ENCODE measurements at regions not wholly inside any gene's neighbourhood (a gene's known extent, or its start where the extent isn't known, plus 50 kb on each side); places are given as distances from the start of the nearest gene placed in this dataset.

GRCh38 chrX:127459790-127460189, 592.4 kb downstream of the ACTRT1 start:
- TF ChIP-seq POLR2AphosphoS5 (IDR thresholded peaks at IDR 0.05; ENCODE audit: low read depth, low read length): no peak
- no peak for TF ChIP-seq POU2F2 (IDR thresholded peaks at IDR 0.05; ENCODE audit: low read depth, low read length)
